DOHH2 (cell line): ENCODE measurements at regions not wholly inside any gene's neighbourhood (a gene's known extent, or its start where the extent isn't known, plus 50 kb on each side); places are given as distances from the start of the nearest gene placed in this dataset.

Source experiments
- H3F3A ChIP-seq: fragments of 200-600 bp; sonication (generic), shearing (Covaris generic); 2 replicates; pipeline ENCODE4 v1.6.0; 2016; ENCODE audit warnings: antibody characterized with exemption, mild to moderate bottlenecking; ENCODE audit not compliant: control insufficient read depth, insufficient read depth
- H3K27ac ChIP-seq: fragments of 200-600 bp; sonication (generic); 2 replicates; pipeline ENCODE4 v1.5.1; 2014; ENCODE audit warnings: low read depth, mild to moderate bottlenecking, low read length, moderate library complexity
- H3K27me3 ChIP-seq: fragments of 200-600 bp; sonication (generic); 2 replicates; pipeline ENCODE4 v1.6.1; 2014; ENCODE audit warnings: mild to moderate bottlenecking, low read length, mixed read lengths; ENCODE audit not compliant: control insufficient read depth
- H3K36me3 ChIP-seq: fragments of 200-600 bp; sonication (generic); 2 replicates; pipeline ENCODE4 v1.6.1; 2014; ENCODE audit warnings: mild to moderate bottlenecking, low read length, moderate library complexity, mixed read lengths; ENCODE audit not compliant: control insufficient read depth
- H3K4me1 ChIP-seq: fragments of 200-600 bp; sonication (generic); 2 replicates; pipeline ENCODE4 v1.6.1; 2014; ENCODE audit warnings: mild to moderate bottlenecking, low read length, mixed read lengths; ENCODE audit not compliant: control insufficient read depth
- H3K4me2 ChIP-seq: fragments of 200-600 bp; sonication (generic); 2 replicates; pipeline ENCODE4 v1.6.0; 2014; ENCODE audit warnings: mild to moderate bottlenecking, low read length, moderate library complexity
- H3K4me3 ChIP-seq: fragments of 200-600 bp; sonication (generic); 2 replicates; pipeline ENCODE4 v1.5.1; 2014; ENCODE audit warnings: mild to moderate bottlenecking, low read length, mixed read lengths
- H3K79me2 ChIP-seq: fragments of 200-600 bp; sonication (generic); 2 replicates; pipeline ENCODE4 v1.6.1; 2014; ENCODE audit warnings: mild to moderate bottlenecking, low read length, mixed read lengths; ENCODE audit not compliant: control insufficient read depth
- H3K9me2 ChIP-seq: fragments of 200-600 bp; sonication (generic); replicated peaks from 2 replicates; pipeline ENCODE4 v1.6.1; 2014; ENCODE audit warnings: mild to moderate bottlenecking, low read length, mixed read lengths; ENCODE audit not compliant: control insufficient read depth
- H3K9me3 ChIP-seq: fragments of 200-600 bp; sonication (generic); 2 replicates; pipeline ENCODE4 v1.6.1; 2014; ENCODE audit warnings: antibody characterized with exemption, low read length, mixed read lengths; ENCODE audit not compliant: control insufficient read depth, insufficient read depth
- H4K20me1 ChIP-seq: fragments of 200-600 bp; sonication (generic); 2 replicates; pipeline ENCODE4 v1.6.0; 2014; ENCODE audit warnings: low read depth, mild to moderate bottlenecking, antibody characterized with exemption, low read length, moderate library complexity; ENCODE audit not compliant: control insufficient read depth, insufficient read depth
- EZH2phosphoT487 ChIP-seq: fragments of 200-600 bp; sonication (generic); IDR thresholded peaks from 2 replicates; pipeline ENCODE4 v1.6.1; 2017; ENCODE audit warnings: borderline replicate concordance, mild to moderate bottlenecking, antibody characterized with exemption, low read length, moderate library complexity, mixed read lengths
- TF ChIP-seq, protein P1 (sequence below): fragments of 200-600 bp; sonication (generic); IDR thresholded peaks from one replicate; pipeline ENCODE4 v1.5.1; 2014; ENCODE audit warnings: antibody characterized with exemption, mild to moderate bottlenecking, low read depth, low read length; ENCODE audit not compliant: poor library complexity, severe bottlenecking

DNA sequence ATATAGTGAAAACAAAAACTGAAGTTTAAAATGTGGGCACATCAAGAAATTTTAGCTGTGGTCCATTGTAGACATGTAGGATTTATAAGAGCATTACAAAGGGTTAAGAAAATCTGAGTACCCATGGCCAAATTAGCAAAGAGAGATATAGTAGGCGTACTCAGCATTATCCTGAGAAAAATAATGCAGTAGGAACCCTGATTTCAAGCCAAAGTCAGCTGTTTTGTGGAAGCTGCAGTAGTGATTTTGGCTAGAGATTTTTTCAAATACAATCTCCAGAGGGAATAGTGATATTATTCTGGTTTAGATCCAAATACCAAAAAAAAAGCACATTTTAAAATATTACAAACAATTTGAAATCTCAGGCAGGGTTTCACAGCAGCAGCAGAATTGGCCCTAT is 450.9 kb downstream of the FBXO15 start:
- Histone ChIP-seq H3K4me2 (no peak overlapping the region), H3K4me1 (no peaks in the 10 kb centered on the region), H3K79me2 (no peaks in the 10 kb centered on the region), H3K36me3 (no peaks in the 10 kb centered on the region), H4K20me1 (no peaks in the 10 kb centered on the region), H3K4me3 (no peak overlapping the region), H3K27me3 (no peaks in the 10 kb centered on the region), H3K27ac (no peak overlapping the region), H3K9me3 (no peaks in the 10 kb centered on the region), H3K9me2 (no peaks in the 10 kb centered on the region), H3F3A (no peaks in the 10 kb centered on the region)
- no peak for TF ChIP-seq EZH2phosphoT487
- TF ChIP-seq, protein P1, sequence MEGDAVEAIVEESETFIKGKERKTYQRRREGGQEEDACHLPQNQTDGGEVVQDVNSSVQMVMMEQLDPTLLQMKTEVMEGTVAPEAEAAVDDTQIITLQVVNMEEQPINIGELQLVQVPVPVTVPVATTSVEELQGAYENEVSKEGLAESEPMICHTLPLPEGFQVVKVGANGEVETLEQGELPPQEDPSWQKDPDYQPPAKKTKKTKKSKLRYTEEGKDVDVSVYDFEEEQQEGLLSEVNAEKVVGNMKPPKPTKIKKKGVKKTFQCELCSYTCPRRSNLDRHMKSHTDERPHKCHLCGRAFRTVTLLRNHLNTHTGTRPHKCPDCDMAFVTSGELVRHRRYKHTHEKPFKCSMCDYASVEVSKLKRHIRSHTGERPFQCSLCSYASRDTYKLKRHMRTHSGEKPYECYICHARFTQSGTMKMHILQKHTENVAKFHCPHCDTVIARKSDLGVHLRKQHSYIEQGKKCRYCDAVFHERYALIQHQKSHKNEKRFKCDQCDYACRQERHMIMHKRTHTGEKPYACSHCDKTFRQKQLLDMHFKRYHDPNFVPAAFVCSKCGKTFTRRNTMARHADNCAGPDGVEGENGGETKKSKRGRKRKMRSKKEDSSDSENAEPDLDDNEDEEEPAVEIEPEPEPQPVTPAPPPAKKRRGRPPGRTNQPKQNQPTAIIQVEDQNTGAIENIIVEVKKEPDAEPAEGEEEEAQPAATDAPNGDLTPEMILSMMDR = no peak

DNA sequence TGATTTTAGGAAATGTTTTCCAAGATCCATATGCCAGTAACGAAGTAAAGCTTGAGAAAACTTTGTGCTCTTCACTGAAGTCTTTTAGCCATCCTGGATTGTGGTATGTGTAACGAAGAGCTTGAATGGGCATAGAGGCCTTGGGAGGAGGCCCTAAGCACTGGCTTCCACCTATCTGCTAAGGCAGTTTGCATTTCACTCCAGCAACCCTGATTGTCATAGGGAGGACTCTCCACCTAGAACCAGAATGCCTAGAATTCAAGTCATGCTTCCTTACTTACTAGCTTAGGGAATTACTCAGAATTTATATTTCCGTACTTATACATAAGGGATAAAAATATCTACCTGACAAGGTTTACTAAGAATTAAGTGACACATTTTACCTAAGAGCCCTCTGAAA is 451.5 kb downstream of the FBXO15 start:
- H3K9me3 ChIP-seq = no peaks in the 10 kb centered on the region
- H3K4me1 ChIP-seq = no peaks in the 10 kb centered on the region
- H3K36me3 ChIP-seq = no peaks in the 10 kb centered on the region
- H3K27ac ChIP-seq = no peak overlapping the region
- no peaks in the 10 kb centered on the region for H3K79me2 ChIP-seq
- no peak overlapping the region for H3K4me2 ChIP-seq
- TF ChIP-seq EZH2phosphoT487 = no peak
- TF ChIP-seq, protein P1 = no peak
- no peaks in the 10 kb centered on the region for H4K20me1 ChIP-seq
- H3K9me2 ChIP-seq = no peaks in the 10 kb centered on the region
- H3K27me3 ChIP-seq = no peaks in the 10 kb centered on the region
- H3F3A ChIP-seq = no peaks in the 10 kb centered on the region
- no peak overlapping the region for H3K4me3 ChIP-seq

DNA sequence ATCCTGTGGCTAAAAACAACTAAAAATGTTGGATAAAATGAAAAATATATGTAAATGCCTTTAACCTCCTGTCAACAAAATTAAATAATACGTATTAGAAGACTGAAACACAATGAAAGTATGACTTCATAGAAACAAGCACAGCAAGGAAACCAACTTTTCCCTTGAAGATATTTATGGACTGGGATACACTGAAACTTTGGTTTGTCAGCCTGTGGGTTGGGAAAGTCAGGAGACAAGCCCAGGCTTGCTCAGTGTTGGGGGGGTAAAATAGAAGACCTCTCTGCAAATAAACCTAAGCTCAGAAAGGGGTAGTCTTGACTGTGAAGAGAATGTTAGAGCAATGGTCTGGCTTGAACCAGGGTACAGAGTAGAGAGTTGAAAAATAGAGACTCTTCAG is 454.5 kb downstream of the FBXO15 start:
- H3K9me2 ChIP-seq = no peaks in the 10 kb centered on the region
- H4K20me1 ChIP-seq = no peaks in the 10 kb centered on the region
- no peak overlapping the region for H3K4me2 ChIP-seq
- no peaks in the 10 kb centered on the region for H3K4me1 ChIP-seq
- no peaks in the 10 kb centered on the region for H3K36me3 ChIP-seq
- no peak overlapping the region for H3K4me3 ChIP-seq
- no peak overlapping the region for H3K27ac ChIP-seq
- TF ChIP-seq, protein P1 = no peak
- TF ChIP-seq EZH2phosphoT487 = no peak
- no peaks in the 10 kb centered on the region for H3F3A ChIP-seq
- no peaks in the 10 kb centered on the region for H3K79me2 ChIP-seq
- H3K9me3 ChIP-seq = no peaks in the 10 kb centered on the region
- no peaks in the 10 kb centered on the region for H3K27me3 ChIP-seq

DNA sequence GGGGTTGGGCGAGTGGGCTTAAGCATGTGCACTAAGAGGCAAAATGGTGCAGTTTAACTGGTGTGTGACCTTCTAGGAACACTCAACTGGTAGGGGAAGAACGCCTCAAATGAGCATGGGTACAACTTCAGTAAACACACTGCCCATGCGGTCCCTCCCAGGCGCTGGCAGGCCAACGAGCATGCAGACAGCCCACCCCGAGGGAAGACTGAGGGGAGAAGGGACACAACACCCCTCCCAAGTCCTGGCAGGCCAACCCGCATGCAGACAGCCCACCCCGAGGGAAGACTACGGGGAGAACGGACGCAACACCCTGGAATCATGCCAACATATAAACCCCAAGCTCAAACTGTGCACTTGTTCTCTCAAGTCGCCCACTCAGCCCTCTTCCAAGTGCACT is 456.0 kb downstream of the FBXO15 start:
- Histone ChIP-seq H3K36me3 (no peaks in the 10 kb centered on the region), H3K4me1 (no peaks in the 10 kb centered on the region), H3K9me3 (no peaks in the 10 kb centered on the region), H4K20me1 (no peaks in the 10 kb centered on the region), H3F3A (no peaks in the 10 kb centered on the region), H3K79me2 (no peaks in the 10 kb centered on the region), H3K27ac (no peak overlapping the region), H3K27me3 (no peaks in the 10 kb centered on the region), H3K9me2 (no peaks in the 10 kb centered on the region), H3K4me2 (no peak overlapping the region), H3K4me3 (no peak overlapping the region)
- TF ChIP-seq EZH2phosphoT487 = no peak
- TF ChIP-seq, protein P1 = no peak
